Retinal pigment epithelial cell (primary cell): ENCODE measurements at regions not wholly inside any gene's neighbourhood (a gene's known extent, or its start where the extent isn't known, plus 50 kb on each side); places are given as distances from the start of the nearest gene placed in this dataset.

Experiments
- DNase-seq: peaks from one replicate; pipeline ENCODE4 v3.0.0-alpha.2; 2010; ENCODE audit warnings: low read depth
- H3K4me3 ChIP-seq: 2 replicates; pipeline ENCODE4 v1.5.1; 2011; ENCODE audit warnings: mild to moderate bottlenecking, low read length, control low read depth, moderate library complexity
- TF ChIP-seq, protein P1 (sequence below): conservative IDR thresholded peaks from 2 replicates; pipeline ENCODE4 v1.5.1; 2011; ENCODE audit warnings: low read depth, low read length, control low read depth, inconsistent platforms

DNA sequence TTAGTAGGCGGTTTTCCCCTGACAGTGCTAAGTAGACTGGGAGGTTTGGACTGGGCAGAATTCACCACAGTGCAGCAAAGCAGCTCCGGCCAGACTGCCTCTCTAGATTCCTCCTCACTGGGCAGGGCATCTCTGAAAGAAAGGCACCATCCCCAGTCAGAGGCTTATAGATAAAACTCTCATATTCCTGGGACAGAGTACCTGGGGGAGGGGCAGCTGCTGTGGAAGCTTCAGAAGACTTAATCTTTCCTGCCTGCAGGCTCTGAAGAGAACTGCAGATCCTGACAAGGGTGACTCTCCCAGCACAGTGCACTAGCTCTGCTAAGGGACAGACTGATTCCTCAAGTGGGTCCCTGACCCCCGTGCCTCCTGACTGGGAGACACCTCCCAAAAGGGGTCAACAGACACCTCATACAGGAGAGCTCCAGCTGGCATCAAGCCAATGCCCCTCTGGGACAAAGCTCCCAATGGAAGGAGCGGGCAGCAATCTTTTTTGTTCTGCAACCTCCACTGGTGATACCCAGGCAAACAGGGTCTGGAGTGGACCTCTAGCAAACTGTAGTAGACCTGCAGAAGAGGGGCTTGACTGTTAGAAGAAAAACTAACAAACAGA is 266.8 kb upstream of the CRIM1 start:
- TF ChIP-seq, protein P1, sequence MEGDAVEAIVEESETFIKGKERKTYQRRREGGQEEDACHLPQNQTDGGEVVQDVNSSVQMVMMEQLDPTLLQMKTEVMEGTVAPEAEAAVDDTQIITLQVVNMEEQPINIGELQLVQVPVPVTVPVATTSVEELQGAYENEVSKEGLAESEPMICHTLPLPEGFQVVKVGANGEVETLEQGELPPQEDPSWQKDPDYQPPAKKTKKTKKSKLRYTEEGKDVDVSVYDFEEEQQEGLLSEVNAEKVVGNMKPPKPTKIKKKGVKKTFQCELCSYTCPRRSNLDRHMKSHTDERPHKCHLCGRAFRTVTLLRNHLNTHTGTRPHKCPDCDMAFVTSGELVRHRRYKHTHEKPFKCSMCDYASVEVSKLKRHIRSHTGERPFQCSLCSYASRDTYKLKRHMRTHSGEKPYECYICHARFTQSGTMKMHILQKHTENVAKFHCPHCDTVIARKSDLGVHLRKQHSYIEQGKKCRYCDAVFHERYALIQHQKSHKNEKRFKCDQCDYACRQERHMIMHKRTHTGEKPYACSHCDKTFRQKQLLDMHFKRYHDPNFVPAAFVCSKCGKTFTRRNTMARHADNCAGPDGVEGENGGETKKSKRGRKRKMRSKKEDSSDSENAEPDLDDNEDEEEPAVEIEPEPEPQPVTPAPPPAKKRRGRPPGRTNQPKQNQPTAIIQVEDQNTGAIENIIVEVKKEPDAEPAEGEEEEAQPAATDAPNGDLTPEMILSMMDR = no peak
- no peak overlapping the region for H3K4me3 ChIP-seq
- DNase-seq = no peak

DNA sequence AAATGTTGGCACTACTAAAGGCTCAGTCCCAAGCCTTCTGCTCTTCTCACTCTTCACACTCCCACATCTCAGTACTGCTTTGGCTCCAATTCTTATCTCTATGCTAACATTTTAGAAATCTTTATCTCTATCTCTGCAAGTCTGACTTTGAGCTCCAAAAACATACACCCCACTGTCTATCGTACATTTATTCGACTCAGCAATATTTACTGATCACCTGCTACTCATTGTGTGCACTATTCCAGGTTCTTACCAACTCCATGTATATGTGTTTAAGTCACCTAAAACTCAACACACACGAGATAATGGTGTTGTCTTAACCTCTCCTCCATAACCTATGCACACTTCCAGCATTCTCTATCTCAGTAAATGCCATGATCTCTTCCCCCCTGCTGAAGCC is 268.2 kb upstream of the CRIM1 start:
- H3K4me3 ChIP-seq = no peak overlapping the region
- TF ChIP-seq, protein P1 = no peak
- DNase-seq = no peak

GRCh38 chr2:36079793-36080192 is 275.8 kb upstream of the CRIM1 start:
- no peak overlapping the region for H3K4me3 ChIP-seq
- DNase-seq = no peak
- TF ChIP-seq, protein P1 = no peak

DNA sequence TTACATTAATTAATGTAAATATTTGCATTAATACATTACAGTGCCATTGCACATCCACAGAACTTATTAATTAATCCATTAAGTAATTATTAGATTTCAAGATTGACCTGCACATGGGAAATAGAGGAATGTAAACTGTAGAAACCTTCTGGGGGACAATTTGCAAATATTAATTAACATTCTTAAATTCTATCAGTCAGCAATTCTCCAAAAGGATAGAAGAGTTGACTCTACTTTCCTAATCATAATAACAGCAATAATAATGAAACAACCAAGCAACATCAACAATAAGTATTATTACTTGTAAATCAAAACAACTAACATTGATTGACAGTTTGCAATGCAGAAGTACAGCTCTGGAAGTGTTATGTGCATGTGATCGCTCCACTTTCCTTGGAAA is 281.6 kb upstream of the CRIM1 start:
- no peak for DNase-seq
- TF ChIP-seq, protein P1 = no peak
- H3K4me3 ChIP-seq = no peak overlapping the region

DNA sequence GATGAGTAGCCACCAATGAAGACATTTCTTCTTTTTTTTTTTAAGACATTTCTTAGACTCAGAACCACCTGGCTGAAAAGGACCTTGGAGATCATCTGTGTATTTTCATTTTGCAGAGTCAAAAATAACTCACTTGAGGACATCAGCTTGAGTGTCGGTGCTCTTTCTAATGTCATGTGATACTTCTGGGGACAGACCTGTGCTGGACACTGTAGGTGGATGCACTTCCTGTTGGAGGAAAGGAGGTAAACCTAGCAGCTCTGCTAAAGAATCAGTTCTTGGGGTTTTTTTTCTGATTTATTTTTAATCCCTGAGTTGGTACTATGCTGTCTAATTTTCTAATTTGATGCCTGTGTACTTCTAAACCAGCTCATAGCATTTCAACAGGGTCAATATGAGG is 283.9 kb upstream of the CRIM1 start:
- TF ChIP-seq, protein P1 = no peak
- no peak overlapping the region for H3K4me3 ChIP-seq
- no peak for DNase-seq

DNA sequence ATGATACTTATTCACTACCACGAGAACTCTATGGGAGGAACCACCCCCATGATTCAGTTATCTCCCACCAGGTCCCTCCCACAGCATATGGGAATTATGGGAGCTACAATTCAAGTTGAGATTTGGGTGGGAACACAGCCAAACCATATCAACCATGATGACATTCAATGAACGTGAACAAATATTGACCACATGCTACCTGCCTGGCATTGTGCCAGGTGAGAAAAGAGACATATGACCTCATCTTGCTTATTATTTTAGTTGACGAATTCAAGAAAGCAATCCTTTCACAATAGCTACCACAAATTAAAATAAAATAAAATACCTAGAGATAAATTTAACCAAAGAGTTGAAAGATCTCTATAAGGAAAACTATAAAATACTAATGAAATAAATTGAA is 286.5 kb upstream of the CRIM1 start:
- TF ChIP-seq, protein P1 = no peak
- no peak for DNase-seq

GRCh38 chr2:36068086-36068485 is 287.5 kb upstream of the CRIM1 start:
- TF ChIP-seq, protein P1 = no peak

More for the DNA sequence above, 286.5 kb upstream of the CRIM1 start:
- H3K4me3 ChIP-seq = no peak overlapping the region

More at GRCh38 chr2:36068086-36068485, 287.5 kb upstream of the CRIM1 start:
- DNase-seq = peak; percentile 5
- H3K4me3 ChIP-seq = no peak overlapping the region
